ENCODE measurements at regions not wholly inside any gene's neighbourhood (a gene's known extent, or its start where the extent isn't known, plus 50 kb on each side); places are given as distances from the start of the nearest gene placed in this dataset.

DNA sequence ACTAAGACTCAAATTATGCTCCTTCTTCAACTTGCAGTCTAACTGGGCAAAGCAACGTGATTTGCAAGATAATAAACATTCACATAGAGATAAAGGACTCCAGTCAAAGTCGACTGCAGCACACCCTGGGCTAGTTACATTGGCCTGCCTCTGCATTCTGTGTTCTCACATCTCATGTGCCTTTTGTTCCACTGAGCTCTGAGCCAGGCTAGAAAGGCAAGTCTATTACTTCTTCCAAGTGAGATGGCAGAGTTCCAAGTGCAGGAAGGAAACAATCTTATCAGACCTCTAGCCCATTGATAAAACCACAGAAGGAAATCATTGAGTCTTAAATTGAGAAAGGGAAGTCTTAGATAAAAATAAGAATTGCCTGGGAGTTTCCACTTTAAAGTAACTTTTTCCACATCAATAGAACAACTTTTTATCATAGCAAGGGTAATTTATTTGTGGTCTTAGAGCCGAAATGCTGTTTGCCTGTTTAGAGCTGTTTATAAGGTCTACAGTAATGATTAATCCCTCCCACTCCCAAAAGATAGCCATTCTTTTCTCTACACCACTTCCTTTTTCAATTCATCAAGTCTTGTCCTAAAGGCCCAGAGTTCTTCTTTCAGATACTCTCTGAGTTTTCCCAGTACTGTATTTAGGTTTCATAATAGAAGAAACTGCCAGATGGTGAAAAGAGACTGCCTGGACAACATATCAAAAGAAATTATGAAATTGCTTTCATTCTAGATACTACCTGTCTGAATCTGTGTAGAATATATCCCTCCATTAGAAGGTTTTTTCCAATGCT lies 200.2 kb downstream of the GUCY2F start:
- Histone ChIP-seq H3K4me1 (ENCODE audit: insufficient read depth, low read length) (peaks cover 3% of the 10 kb centered on the region), H2BK120ac (ENCODE audit: low read depth, low read length, poor library complexity, severe bottlenecking) (no peak overlapping the region), H2BK20ac (ENCODE audit: low read depth, low read length, poor library complexity, severe bottlenecking) (no peak overlapping the region), H3K27ac (ENCODE audit: insufficient read length, low read depth, low read length) (no peak overlapping the region), H3K56ac (ENCODE audit: insufficient read length, low read depth, low read length) (no peak overlapping the region), H4K8ac (replicated peaks; ENCODE audit: insufficient read length, low read depth, low read length) (no peak overlapping the region), H2AK5ac (ENCODE audit: insufficient read length, low read length) (no peak overlapping the region), H2AFZ (ENCODE audit: low read length) (no peak overlapping the region), H3K4me2 (ENCODE audit: insufficient read depth, insufficient read length, low read length) (no peak overlapping the region), H3K9me3 (ENCODE audit: control insufficient read depth, low read depth, low read length) (no peaks in the 10 kb centered on the region), H3T11ph (ENCODE audit: low read length) (no peak overlapping the region), H4K5ac (ENCODE audit: insufficient read length, low read depth, low read length) (no peak overlapping the region), H4K20me1 (ENCODE audit: control insufficient read depth, insufficient read depth, insufficient read length) (no peaks in the 10 kb centered on the region), H3K79me1 (ENCODE audit: insufficient read depth, low read depth, low read length, poor library complexity, severe bottlenecking) (no peaks in the 10 kb centered on the region), H3K27me3 (ENCODE audit: insufficient read depth, low read length) (no peaks in the 10 kb centered on the region), H3K14ac (ENCODE audit: insufficient read depth, low read length) (no peak overlapping the region), H2BK5ac (ENCODE audit: insufficient read length, low read length) (no peak overlapping the region), H3K79me2 (ENCODE audit: insufficient read depth, low read length) (no peaks in the 10 kb centered on the region), H3K9ac (ENCODE audit: extremely low read depth, insufficient read length, low read length) (no peak overlapping the region), H3K4ac (ENCODE audit: low read depth, low read length) (no peak overlapping the region), H3K23me2 (ENCODE audit: insufficient read length, low read depth, low read length, poor library complexity, severe bottlenecking) (no peaks in the 10 kb centered on the region), H2BK15ac (ENCODE audit: low read depth, low read length) (no peak overlapping the region), H4K91ac (ENCODE audit: insufficient read length, low read depth, low read length) (no peak overlapping the region), H2BK12ac (ENCODE audit: insufficient read length, low read depth, low read length) (no peak overlapping the region), H3K23ac (ENCODE audit: insufficient read length, low read depth, low read length) (no peak overlapping the region), H3K18ac (ENCODE audit: insufficient read length, low read depth, low read length) (no peak overlapping the region)
- DNase-seq = no peak
- H3K9me3 Mint-ChIP-seq = no peaks in the 10 kb centered on the region
- TF ChIP-seq, protein P1, sequence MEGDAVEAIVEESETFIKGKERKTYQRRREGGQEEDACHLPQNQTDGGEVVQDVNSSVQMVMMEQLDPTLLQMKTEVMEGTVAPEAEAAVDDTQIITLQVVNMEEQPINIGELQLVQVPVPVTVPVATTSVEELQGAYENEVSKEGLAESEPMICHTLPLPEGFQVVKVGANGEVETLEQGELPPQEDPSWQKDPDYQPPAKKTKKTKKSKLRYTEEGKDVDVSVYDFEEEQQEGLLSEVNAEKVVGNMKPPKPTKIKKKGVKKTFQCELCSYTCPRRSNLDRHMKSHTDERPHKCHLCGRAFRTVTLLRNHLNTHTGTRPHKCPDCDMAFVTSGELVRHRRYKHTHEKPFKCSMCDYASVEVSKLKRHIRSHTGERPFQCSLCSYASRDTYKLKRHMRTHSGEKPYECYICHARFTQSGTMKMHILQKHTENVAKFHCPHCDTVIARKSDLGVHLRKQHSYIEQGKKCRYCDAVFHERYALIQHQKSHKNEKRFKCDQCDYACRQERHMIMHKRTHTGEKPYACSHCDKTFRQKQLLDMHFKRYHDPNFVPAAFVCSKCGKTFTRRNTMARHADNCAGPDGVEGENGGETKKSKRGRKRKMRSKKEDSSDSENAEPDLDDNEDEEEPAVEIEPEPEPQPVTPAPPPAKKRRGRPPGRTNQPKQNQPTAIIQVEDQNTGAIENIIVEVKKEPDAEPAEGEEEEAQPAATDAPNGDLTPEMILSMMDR (conservative IDR thresholded peaks at IDR 0.05) = no peak
- WGBS (ENCODE audit: extremely low coverage, insufficient read length, low lambda C conversion rate) = no CpG with 5 or more reads among the region's 3 CpGs
- no peak overlapping the region for H3K4me3 Mint-ChIP-seq
- H3K27me3 Mint-ChIP-seq (ENCODE audit: low read depth) = no peaks in the 10 kb centered on the region
- H3K27ac Mint-ChIP-seq = peak overlapping the region in 1 of 3 experiments; percentile 6; a peak in 1 of 7 replicates
- H3K4me1 Mint-ChIP-seq = peaks cover 13 to 15% of the 10 kb centered on the region in 2 experiments
- 0 out of 7 replicates have a peak, but pooled peaks cover 0 to 4% (median 1%) of the 10 kb centered on the region in 3 experiments for H3K36me3 Mint-ChIP-seq (ENCODE audit: insufficient read depth in 1 of 3, low read depth in 3 of 3)
